ENCODE measurements at regions not wholly inside any gene's neighbourhood (a gene's known extent, or its start where the extent isn't known, plus 50 kb on each side); places are given as distances from the start of the nearest gene placed in this dataset.

- TF ChIP-seq CTCF (IDR thresholded peaks at IDR 0.05) (no peak), POLR2A (IDR thresholded peaks at IDR 0.05) (no peak)
These were observed 261.1 kb downstream of the FNDC1 start for GRCh38 chr6:159430323-159430722.
